PFSK-1 (cell line): ENCODE measurements at regions not wholly inside any gene's neighbourhood (a gene's known extent, or its start where the extent isn't known, plus 50 kb on each side); places are given as distances from the start of the nearest gene placed in this dataset.

Experiments
- FOXP2 ChIP-seq: optimal IDR thresholded peaks from 2 replicates; pipeline ENCODE3; 2011; ENCODE audit warnings: borderline replicate concordance, control low read depth, inconsistent platforms; ENCODE audit not compliant: insufficient read depth; ENCODE audit errors: extremely low read length, extremely low read depth
- POLR2AphosphoS5 ChIP-seq: IDR thresholded peaks from 2 replicates; pipeline ENCODE4 v1.6.1; 2012; ENCODE audit warnings: low read depth, mild to moderate bottlenecking, control low read depth, low read length, moderate library complexity
- SIN3A ChIP-seq: IDR thresholded peaks from 2 replicates; pipeline ENCODE4 v1.6.1; 2012; ENCODE audit warnings: mild to moderate bottlenecking, low read length, moderate library complexity, borderline replicate concordance; ENCODE audit not compliant: insufficient read depth
- TAF1 ChIP-seq: IDR thresholded peaks from 2 replicates; pipeline ENCODE4 v1.6.1; 2012; ENCODE audit warnings: low read length, control low read depth, borderline replicate concordance; ENCODE audit not compliant: insufficient read depth
- TF ChIP-seq, protein P1 (sequence below), 2 experiments: IDR thresholded peaks; 2 replicates each; pipeline versions ENCODE4 v1.6.1 to v1.8.0; 2011 to 2012; ENCODE audit warnings: low read depth in 2 of 2, low read length in 2 of 2, control low read depth in 1 of 2, inconsistent platforms in 1 of 2, mild to moderate bottlenecking in 1 of 2, moderate library complexity in 1 of 2; ENCODE audit not compliant: insufficient read depth in 1 of 2

DNA sequence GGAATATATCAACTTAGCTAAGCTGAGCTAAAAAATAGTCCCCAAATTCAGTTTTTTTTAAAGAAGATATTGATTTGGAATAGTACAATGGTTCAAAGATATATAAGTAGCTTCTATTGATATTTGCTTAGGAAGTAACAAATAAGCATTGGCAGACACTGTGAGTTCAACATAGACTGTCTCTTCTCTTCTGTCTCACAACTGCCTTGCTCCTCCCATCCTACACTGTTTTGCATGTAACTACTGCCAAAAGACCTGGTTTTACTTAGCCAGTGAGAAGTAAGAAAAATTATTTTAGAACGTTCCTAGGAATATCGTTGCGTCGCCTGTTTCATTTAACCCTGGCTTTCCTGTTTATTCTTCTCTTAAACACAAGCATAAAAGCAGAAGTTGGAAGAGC is 859.0 kb upstream of the SPRY2 start:
- TF ChIP-seq SIN3A, result no peak
- TF ChIP-seq, protein P1, sequence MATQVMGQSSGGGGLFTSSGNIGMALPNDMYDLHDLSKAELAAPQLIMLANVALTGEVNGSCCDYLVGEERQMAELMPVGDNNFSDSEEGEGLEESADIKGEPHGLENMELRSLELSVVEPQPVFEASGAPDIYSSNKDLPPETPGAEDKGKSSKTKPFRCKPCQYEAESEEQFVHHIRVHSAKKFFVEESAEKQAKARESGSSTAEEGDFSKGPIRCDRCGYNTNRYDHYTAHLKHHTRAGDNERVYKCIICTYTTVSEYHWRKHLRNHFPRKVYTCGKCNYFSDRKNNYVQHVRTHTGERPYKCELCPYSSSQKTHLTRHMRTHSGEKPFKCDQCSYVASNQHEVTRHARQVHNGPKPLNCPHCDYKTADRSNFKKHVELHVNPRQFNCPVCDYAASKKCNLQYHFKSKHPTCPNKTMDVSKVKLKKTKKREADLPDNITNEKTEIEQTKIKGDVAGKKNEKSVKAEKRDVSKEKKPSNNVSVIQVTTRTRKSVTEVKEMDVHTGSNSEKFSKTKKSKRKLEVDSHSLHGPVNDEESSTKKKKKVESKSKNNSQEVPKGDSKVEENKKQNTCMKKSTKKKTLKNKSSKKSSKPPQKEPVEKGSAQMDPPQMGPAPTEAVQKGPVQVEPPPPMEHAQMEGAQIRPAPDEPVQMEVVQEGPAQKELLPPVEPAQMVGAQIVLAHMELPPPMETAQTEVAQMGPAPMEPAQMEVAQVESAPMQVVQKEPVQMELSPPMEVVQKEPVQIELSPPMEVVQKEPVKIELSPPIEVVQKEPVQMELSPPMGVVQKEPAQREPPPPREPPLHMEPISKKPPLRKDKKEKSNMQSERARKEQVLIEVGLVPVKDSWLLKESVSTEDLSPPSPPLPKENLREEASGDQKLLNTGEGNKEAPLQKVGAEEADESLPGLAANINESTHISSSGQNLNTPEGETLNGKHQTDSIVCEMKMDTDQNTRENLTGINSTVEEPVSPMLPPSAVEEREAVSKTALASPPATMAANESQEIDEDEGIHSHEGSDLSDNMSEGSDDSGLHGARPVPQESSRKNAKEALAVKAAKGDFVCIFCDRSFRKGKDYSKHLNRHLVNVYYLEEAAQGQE (IDR thresholded peaks at IDR 0.05; ENCODE audit: insufficient read depth in 1 of 2, low read depth in 2 of 2, low read length in 2 of 2), result no peak
- TF ChIP-seq TAF1, result no peak
- no peak for TF ChIP-seq POLR2AphosphoS5
- TF ChIP-seq FOXP2, result no peak

DNA sequence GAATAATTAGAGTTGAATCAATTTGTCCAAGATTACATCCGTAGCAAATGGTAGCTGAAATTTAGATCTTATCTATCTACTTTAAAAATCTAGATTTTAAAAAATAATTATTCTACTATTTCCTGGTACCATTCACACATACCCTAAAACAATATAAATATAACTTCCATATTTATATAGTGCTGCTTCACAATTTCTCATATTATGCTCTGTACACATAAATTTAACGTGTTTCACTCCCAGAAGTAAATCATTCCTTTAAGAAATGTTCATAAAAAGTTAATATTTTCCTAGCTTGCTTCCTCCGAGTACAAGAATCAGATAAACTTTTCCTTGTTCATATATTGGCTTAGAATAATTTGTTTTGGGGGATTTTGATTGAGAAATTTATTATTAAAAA is 857.0 kb upstream of the SPRY2 start:
- TF ChIP-seq FOXP2 (no peak), POLR2AphosphoS5 (no peak), TAF1 (no peak), SIN3A (no peak)
- TF ChIP-seq, protein P1 (IDR thresholded peaks at IDR 0.05; ENCODE audit: insufficient read depth in 1 of 2, low read depth in 2 of 2, low read length in 2 of 2), result no peak

DNA sequence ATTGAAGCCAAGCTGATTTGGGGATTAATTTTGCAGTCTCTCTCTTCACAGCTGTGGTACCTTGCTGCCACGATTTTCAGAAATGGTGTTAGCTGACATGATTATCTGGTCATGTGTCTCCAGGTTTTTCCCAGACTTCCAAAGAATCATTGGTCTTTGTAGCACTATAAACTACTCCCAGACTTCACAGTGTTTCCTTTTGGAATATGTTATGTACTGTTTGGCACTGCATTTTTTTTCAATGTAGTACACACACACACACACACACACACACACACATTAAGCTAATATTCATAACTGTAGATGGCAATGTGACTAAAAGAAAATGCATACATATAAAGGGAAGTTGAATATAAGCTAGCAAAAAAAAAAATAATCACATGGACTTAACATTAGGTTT is 856.6 kb upstream of the SPRY2 start:
- TF ChIP-seq, protein P1 (IDR thresholded peaks at IDR 0.05; ENCODE audit: insufficient read depth in 1 of 2, low read depth in 2 of 2, low read length in 2 of 2), result no peak
- TF ChIP-seq FOXP2 (no peak), POLR2AphosphoS5 (no peak)

DNA sequence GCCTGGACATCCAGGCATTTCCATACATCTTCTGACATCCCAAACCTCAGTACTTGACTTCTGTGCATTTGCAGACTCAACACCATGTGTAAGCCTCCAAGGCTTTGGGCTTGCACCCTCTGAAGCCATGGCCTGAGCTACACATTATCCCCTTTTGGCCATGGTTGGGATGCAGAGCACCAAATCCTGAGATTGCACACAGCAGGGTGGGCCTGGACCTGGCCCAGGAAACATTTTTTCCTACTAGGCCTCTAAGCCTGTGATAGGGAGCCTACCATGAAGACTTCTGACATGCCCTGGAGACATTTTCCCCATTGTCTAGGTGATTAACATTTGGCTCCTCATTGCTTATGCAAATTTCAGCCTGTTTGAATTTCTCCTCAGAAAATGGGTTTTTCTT is 853.4 kb upstream of the SPRY2 start:
- TF ChIP-seq POLR2AphosphoS5 (no peak), SIN3A (no peak), FOXP2 (no peak)
- TF ChIP-seq, protein P1 (IDR thresholded peaks at IDR 0.05; ENCODE audit: insufficient read depth in 1 of 2, low read depth in 2 of 2, low read length in 2 of 2), result no peak

DNA sequence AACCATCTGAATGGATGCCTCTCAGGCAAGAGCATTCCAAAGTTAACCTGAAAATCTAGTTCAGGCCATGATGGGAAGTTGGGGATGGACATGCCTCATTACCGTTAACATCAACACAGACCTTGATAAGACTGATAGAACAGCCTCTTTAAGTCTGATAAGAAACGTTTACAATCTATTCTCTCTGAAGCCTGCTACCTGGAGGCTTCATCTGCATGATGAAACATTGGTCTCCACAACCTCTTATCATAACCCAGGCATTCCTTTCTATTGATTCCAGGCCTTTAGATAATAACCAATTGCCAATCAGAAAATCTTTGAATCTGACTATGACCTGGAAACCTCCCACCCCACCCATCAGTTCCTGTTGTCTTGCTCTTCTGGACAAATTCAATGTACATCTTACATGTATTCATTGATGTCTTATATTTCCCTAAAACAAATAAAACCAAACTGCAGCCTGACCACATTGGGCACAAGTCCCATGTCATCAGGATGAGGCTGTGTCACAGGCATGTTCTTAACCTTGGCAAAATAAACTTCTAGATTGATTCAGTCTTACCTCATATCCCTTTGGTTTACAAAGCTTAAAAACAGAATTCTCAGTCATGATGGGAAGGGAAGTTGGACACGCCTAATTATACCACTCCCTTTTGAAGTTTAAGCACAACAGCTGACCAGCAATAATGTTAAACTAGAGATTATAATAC is 843.8 kb upstream of the SPRY2 start:
- no peak for TF ChIP-seq TAF1
